Pulmonary artery endothelial cell (primary cell): ENCODE measurements at regions not wholly inside any gene's neighbourhood (a gene's known extent, or its start where the extent isn't known, plus 50 kb on each side); places are given as distances from the start of the nearest gene placed in this dataset.
"Not testable (repeated sequence)": the region's sequence is repeated elsewhere in the genome, so short reads cannot be mapped to it uniquely, and the experiment has no call there.

Experiments used
- DNase-seq: peaks from one replicate; pipeline ENCODE4 v3.0.0-alpha.2; 2011; ENCODE audit warnings: low read depth, low spot score

DNA sequence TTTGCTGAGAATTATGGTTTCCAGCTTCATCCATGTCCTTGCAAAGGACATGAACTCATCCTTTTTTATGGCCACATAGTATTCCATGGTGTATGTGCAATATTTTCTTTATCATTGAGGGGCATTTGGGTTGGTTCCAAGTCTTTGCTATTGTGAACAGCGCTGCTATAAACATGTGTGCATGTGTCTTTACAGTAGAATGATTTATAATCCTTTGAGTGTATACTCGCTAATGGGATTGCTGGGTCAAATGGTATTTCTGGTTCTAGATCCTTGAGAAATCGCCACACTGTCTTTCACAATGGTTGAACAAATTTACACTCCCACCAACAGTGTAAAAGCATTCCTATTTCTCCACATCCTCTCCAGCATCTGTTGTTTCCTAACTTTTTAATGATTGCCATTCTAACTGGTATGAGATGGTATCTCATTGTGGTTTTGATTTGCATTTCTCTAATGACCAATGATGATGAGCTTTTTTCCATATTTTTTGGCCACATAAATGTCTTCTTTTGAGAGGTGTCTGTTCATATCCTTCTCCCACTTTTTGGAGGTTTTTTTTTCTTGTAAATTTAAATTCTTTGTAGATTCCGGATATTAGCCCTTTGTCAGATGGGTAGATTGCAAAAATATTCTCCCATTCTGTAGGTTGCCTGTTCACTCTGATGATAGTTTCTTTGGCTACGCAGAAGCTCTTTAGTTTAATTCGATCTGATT, 180.1 kb downstream of the PLPPR4 start:
- not testable (repeated sequence) for DNase-seq

DNA sequence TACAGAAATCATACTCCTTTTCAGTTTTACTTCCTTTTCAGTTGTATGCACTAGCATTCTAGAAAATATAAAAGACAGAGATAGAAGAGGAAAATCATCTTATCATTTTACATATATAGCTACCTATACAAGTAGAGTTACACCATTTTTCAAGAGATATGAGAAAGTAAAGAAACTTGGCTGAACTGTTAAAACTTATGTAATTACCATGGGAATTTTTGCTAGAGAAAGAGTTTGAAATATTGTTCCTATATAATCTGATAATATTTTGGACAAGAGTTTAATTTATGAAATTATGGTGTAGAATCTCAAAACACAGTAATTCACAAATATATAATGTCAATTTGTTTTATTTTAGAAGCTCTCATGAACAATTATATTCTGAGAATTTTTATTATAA, 180.8 kb downstream of the PLPPR4 start:
- DNase-seq: no peak

DNA sequence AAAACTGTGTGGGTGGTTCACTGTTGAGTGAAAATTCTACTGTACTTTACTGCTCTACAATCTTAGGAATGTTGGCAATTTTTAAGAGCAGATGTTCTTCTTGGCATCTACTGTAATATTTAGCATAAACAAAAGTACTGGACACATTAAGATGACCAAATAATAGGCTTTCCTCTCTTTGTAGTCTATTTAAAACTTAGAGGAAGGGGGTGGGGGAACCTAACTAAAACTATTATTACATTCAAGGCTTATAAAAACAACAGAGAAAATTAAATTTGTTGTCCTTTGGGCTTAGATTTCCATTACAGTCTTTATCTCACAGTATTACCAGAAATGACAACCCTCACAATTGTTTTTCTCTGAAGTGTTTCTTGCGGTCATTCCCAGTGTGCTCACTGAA, 181.2 kb downstream of the PLPPR4 start:
- peak; percentile 26 for DNase-seq

DNA sequence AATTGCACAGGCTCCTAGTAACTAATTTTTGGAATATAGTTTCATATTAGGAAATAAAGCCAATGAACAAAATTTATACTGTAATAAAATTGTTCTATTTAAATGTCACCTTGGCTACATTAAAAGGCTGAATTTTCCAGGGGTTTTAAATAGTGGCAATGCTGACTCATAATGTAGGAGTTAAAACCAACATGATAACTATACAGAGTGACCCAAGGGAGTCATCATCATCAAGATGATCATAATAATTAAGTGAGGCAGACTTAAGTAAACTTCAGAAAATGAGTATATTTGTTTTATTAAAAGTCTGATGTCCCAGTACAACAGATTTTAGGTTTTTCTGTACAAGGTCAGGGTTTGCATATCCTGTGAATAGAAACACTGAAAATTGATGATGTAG, 183.4 kb downstream of the PLPPR4 start:
- no peak for DNase-seq

DNA sequence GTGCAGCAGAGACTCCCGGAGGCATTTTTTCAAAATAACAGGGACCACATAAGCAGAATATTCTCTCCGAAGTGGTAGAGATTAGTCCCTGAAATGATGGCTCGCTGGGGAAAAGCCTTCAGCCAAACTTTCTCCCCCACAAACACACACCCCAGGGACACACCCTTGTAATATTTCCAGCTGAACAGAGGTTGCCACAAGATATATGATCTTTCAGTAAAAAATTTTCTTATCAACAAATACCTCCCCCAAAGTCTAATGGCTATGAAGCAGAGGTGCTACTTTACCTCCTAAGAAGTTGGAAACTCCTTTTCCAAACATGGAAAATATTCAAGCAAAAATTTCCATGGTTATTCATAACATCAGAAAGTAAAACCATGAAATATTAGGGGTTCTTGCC, 190.2 kb upstream of the PALMD start:
- DNase-seq: no peak

DNA sequence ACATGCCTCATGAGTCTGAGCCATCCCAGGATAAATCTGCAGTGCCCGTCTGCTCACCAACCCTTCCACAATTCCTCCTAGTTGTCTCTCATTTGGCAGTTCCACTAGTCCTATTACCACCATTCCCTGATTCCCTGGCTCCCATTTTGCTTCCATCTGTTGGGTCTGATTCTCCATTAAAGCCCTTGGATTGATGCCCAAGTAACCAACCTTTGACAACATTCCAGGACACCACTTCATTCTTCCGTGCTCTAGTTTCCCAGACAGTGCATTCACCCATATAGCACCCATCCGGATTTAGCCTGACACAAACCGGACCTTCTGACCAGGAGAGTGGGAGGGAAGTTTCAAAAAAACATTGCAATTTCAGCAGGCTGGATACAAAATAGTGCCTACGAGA, 189.4 kb upstream of the PALMD start:
- no peak for DNase-seq

DNA sequence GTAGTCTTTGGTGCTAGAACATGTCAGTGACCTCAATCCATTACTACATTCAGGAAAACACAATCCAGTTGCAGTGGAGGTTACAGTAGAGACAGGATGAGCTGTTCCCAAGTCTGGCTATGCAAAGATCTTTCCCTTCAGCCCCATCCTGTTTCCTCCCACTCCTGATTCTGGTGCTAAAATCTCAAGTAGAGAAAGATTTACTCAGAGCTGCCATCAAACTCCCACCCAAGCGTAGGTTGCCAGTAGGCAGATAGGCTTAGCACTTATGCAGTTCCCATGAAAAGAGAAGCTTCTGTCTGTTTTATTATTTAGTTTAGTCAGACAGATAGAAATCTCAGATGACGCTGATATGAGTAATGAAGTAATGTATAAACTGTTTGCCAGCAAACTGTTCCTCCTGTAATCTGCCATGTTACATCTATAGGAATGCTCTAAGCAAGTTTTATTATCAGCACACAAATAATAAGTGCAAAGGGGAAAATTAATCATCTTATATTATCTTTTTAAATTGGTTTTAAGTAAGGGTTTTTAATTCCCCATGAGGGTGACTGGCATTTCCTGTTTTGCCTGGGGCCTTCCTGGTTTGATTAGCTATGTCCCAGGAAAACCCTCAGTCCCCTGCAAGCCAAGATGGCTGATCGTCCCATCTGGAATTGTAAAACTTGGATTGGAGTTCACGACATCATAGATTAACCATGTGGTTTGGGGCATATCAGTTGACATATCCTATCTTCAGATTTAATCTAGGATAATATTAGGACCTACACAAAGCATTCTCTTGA, 188.3 kb upstream of the PALMD start:
- no peak for DNase-seq

DNA sequence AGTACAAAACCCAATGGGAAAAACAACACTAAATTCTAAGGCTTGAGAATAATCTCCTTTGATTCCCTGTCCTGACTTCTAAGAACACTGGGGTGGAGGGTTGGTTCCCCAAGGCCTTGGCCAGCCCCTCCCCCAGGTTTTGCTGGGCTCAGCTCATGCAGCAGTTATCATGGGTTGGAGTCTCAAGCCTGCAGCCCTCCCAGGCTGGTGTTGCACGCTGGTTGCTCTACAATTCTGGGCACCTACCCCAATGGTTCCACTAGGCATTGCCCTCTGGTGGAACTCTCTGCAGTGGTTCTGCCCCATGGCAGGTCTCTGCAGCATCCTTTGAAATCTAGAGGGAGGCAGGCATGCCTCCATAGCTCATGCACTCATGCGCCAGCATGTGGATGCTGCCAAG, 184.4 kb upstream of the PALMD start:
- DNase-seq: no peak

DNA sequence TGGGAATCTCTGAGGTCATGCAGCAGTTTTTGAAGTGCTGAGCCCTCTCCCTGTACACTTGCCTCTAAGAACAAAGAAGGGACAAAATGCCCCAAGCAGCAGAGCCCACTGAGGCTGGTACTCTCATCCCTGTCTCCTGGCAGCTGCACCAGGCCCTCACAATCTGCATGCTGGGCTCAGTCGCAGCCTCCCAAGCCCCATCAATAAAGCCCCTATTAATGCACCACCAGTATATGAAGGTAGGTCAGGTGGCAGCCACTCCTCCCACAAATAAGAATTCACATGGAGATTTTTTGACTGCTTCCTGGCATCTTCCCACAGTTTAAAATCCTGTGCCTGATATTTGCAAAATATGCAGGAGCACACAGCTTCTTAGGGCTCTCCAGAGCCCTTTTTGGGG, 181.2 kb upstream of the PALMD start:
- DNase-seq: no peak

DNA sequence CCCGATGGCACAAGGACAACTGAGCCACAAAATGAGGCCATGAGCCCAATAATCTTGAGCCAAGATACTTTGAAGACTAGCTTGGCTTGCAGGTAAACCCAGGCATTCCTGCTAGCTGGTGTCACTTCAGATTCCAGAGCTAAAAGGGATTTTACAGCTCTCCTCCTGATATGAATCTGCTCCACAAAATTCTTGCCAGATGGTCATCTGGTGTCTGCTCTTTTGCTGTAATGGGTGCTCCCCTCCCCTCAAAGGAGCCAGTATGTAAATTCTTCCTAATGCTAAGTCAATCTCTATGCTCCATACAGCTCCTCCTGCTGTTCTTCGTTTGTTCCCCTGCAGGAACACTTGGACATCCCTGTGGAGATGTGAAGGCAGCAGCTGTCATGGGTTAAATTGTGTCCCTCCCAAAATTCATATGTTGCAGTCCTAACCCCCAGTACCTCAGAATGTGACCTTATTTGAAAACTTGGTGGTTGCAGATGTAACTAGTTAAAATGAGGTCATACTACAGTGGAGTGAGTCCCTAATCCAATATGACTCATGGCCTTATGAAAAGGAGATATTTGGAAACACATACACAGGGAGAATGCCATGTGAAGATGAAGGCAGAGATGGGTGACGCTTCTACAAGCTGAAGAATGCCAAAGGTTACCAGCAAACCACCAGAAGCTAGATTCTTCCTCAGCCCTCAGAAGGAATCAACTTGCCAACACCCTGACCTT, 180.6 kb upstream of the PALMD start:
- no peak for DNase-seq

DNA sequence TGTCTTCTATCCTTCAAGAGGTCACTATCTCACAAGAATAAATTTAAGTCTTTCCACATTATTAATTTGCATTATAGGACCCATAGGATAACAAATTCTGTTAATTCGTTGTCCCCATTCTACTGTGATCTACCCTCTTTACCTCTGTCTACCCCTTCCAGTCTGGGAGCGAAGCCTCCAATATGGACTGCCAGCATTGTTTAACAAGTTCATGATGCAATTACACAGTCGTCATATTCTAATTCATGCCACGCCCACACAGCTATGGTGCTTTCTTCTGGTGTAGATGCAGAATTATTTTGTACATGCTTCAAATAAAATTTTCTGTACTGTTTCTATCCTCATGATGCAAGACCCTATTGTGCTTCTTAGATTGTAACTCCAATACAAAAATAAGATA, 178.3 kb upstream of the PALMD start:
- DNase-seq: no peak

DNA sequence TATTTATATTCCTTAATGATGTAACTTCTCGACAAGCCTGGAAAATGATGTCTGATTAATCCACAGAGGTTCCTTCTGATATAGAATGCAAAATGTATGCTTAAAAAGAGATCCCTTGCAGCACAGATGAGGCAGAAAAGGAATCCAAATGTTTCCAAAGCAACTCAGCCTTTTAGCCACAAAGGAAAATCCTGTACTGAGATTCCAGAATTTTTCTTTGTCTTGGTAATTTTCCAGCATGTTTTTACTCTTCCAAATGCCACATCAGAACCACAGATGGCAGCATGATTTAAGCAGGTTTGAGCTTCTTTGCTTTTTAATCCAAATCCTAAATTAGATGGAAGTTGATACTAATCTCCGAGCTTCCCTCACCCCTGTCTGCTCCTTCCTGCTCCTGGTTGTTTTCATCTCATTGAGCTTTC, 176.4 kb upstream of the PALMD start:
- DNase-seq: no peak

DNA sequence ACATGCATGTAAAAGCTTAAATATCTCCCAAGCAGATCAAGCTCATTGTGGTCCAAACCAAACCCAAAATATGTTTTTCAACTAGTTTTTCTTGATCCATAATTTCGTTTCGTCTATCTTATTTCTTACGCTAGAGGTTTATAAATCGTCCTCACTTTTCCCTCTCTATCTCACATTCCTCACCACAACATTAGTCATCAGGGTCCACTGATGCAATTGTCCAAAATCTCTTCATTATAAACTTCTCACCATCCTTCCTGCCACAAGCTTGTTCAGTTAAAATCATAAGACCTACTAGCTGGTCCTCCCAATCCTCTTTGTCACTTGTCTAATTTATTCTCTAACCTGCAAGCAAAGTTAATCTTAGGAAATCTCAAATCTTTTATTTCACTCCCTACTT, 173.0 kb upstream of the PALMD start:
- DNase-seq: no peak

DNA sequence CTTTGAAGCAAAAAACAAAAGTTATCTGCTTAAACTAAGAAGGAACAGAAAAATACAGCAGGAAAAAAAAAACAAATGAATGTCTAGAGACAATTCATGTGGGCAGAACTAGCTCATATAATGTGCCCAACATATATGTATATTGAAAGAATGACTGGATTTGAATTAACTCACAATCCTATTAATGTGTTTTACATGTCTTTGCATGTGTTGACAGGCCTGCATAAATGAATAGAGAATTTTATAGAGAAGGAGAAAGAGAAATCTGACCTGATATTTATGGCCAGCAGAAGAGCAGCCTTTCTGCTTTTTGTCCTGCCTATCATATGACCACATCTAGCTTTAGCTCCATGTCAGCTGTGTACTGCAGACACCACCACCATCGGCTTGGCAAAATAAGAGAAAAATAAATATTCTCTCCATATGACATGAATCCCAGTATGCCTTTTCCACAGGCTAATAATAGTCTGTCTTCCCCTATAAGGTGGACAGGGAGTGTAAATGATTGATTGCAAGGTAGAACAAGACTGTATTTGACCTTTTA, 171.5 kb upstream of the PALMD start:
- no peak for DNase-seq

DNA sequence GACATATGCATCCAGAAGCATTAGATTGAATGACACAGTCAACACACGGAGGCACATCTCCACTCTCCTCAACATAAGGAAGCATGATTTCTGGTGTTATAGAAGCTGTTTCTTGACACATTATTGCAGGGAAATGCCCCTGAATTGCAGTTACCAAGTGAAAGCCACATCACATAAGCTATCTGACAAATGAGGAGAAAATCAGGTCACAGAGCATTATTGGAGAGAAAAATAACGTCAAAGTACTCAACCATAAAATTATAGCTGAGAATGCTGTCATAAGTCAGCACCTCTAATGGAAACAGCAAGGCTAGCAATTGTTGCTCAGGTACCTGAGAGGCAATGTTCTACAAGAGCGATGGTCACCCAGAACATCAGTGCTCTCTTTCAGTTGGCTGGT, 169.9 kb upstream of the PALMD start:
- DNase-seq: no peak

DNA sequence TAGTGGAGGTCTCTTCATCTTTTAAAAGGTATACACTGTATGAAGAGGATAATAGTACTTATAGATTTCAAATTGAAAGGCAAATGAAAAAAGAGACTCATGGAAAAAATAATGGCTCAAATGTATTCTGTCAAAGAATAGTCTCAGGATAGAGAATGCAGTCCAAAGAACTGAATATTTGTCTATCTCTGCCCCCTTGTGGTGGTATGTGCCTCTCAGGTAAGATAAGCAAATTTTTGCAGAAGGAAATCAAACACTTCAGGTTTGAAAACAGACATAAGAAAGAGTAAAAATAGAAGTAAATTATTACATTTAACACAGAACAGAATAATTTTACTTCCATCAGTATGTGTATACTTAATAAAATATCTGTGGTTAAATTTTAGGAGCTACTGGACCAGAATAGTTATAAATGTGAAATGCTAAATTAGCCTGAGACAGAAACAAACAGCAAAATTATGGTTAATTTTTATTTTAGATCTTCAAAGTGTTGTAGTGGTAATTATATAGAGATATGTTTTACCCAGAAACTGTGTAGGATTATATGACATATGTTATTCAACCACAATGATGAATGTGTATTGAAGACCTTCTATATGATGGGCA, 164.4 kb upstream of the PALMD start:
- peak; percentile 17 for DNase-seq

DNA sequence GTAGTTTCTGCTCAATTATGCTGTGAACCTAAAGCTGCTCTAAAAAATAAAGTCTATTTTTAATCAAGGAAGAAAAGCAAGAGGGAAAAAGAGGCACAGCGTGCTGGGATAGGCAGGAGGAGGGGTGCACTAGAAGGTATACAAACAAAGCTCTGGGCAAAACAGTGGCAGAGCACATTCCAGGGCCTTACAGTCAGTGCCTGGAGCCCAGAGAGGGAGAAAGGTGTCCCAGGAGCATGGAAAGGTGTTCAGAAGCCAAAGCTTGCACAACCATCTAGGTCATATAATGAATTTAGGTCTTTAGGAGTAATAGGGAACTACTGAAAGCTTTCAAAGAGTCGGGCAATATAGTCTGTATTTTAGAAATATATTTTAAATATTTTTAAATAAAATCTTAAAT, 163.6 kb upstream of the PALMD start:
- no peak for DNase-seq

DNA sequence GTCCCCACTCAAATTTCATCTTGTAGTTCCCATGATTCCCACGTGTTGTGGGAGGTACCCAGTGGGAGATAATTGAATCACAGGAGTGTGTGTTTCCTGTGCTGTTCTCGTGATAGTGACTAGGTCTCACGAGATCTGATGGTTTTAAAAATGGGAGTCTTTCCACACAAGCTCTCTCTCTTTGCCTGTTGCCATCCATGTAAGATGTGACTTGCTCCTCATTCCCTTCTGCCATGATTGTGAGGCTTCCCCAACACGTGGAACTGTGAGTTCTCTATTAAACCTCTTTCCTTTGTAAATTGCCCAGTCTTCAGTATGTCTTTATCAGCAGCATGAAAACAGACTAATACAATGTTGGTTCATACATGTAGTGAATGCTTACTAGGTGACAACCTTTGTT, 163.2 kb upstream of the PALMD start:
- no peak for DNase-seq

DNA sequence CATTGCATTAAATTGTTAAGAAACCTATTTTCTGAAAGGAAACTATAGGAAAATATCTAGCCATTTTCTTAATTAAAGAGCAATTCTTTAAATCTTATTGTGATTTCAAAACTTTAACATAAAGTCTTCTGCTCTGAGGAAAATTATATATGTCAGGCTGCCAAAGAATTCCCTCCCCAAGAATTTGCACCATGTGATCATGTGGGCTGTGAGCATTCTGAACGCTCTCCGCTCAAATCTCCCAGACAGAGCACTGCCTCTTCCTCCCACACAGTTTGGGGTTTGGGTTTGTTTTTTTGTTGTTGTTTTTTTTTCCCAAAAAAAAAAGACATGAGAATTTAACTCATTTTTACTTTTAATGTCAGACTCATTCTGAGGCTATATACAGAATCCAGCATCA, 155.9 kb upstream of the PALMD start:
- DNase-seq: no peak

DNA sequence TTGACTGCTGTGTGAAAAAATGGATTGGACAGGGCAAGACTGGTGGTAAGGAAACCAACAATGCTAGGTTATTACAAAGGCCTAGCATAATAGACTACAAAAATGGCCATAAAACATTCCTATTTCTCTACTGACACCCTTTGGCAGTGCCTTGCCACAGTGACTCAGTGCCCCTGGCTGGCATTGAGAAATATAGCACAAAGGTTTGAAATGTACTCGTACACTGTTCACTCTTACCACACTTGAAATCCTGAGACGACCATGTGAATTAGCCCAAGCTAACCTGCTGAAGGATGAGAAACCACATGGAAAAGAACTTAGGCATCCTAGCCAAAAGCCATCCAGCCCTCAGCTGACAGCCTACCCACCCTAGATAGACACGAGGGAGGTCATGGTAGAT, 149.8 kb upstream of the PALMD start:
- no peak for DNase-seq

DNA sequence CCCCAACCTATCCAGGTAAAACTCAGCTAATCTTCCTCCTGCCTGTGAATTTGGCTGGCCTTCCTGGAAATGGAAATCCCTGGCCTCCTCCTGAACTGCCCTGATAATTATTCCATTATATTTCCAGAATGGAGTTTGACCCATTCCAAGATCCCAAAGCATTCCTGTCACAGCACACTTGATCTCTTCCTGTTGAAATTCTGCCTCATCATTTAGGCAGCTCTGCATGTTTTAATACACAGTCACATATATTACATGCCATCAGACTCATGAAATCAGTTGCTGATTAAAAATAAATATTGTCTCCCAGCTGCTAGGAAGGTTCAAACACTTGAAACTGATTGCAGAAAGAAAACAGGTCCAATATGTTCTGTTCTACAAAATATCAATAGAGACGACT, 148.2 kb upstream of the PALMD start:
- DNase-seq: no peak

DNA sequence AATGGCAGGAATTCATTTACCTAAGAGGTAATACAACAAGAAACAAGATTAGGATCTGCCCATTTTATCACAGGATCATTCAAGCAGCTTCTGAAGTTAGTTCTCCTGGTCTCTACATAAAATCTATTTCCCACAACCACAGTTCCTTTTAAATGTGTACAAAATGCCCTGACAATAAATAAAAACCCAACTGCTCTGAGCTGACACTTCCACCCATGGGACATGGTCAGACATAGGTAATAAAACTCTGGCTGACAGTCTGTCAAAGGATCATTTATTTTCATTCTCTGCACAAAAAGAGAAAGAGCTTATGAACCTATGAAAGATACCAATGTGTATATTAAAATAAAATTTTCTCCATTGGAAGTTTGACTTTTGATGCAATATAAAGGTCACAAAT, 145.4 kb upstream of the PALMD start:
- DNase-seq: no peak
